ENCODE measurements at regions not wholly inside any gene's neighbourhood (a gene's known extent, or its start where the extent isn't known, plus 50 kb on each side); places are given as distances from the start of the nearest gene placed in this dataset.
"Not testable (repeated sequence)": the region's sequence is repeated elsewhere in the genome, so short reads cannot be mapped to it uniquely, and the experiment has no call there.

- H3K4me1 ChIP-seq, result no peaks in the 10 kb centered on the region
- TF ChIP-seq EP300 (IDR thresholded peaks at IDR 0.05), result no peak
- no peak for TF ChIP-seq POLR2AphosphoS5 (IDR thresholded peaks at IDR 0.05)
- no peaks in the 10 kb centered on the region for H3K36me3 ChIP-seq
- whole genome bisulfite sequencing, 2 donors, result 68 to 84% methylated on average over 1 of the region's 1 CpG
- no peak for ATAC-seq (ENCODE audit: low FRiP score in 2 of 2)
- no peak overlapping the region for H3K4me3 ChIP-seq
- H3K27ac ChIP-seq, result no peak overlapping the region
- H3K9me3 ChIP-seq, result peaks cover 0 to 10% (median 7%) of the 10 kb centered on the region in 4 donors
- no peaks in the 10 kb centered on the region for H3K27me3 ChIP-seq
- no peak for DNase-seq
Observed at GRCh38 chr6:82488403-82488802, 124.8 kb downstream of the TPBG start.

- no peak for ATAC-seq (ENCODE audit: low FRiP score in 2 of 2)
- peaks cover 0 to 5% (median 2%) of the 10 kb centered on the region in 4 donors for H3K9me3 ChIP-seq
- no peak for TF ChIP-seq POLR2A (IDR thresholded peaks at IDR 0.05)
- no peak for TF ChIP-seq EP300 (IDR thresholded peaks at IDR 0.05)
- no peak for DNase-seq
- H3K4me3 ChIP-seq, result no peak overlapping the region
- no peak overlapping the region for H3K27ac ChIP-seq
- 40 to 60% methylated on average over 2 of the region's 2 CpGs for WGBS, 2 donors
- H3K36me3 ChIP-seq, result no peaks in the 10 kb centered on the region
- no peaks in the 10 kb centered on the region for H3K27me3 ChIP-seq
- no peaks in the 10 kb centered on the region for H3K4me1 ChIP-seq
Observed at GRCh38 chr6:82492134-82492533, 128.5 kb downstream of the TPBG start.

- Histone ChIP-seq H3K9me3 (peaks cover 0 to 5% (median 0%) of the 10 kb centered on the region in 4 donors), H3K27me3 (no peaks in the 10 kb centered on the region), H3K36me3 (no peaks in the 10 kb centered on the region), H3K4me3 (no peak overlapping the region), H3K27ac (no peak overlapping the region), H3K4me1 (no peaks in the 10 kb centered on the region)
- no peak for DNase-seq
- ATAC-seq (ENCODE audit: low FRiP score in 2 of 2), result no peak
- TF ChIP-seq POLR2AphosphoS5 (IDR thresholded peaks at IDR 0.05) (no peak), CTCF (IDR thresholded peaks at IDR 0.05) (no peak), EP300 (IDR thresholded peaks at IDR 0.05) (no peak), POLR2A (IDR thresholded peaks at IDR 0.05) (no peak)
- 28 to 35% methylated on average over 1 of the region's 1 CpG for WGBS, 2 donors
Observed at GRCh38 chr6:82493467-82493866, 129.8 kb downstream of the TPBG start.

- no peaks in the 10 kb centered on the region for H3K36me3 ChIP-seq
- ATAC-seq (ENCODE audit: low FRiP score in 2 of 2) (no peak), DNase-seq (no peak)
- no peaks in the 10 kb centered on the region for H3K4me1 ChIP-seq
- H3K9me3 ChIP-seq, result no peaks in the 10 kb centered on the region
- no peak overlapping the region for H3K27ac ChIP-seq
- H3K4me3 ChIP-seq, result no peak overlapping the region
- no peaks in the 10 kb centered on the region for H3K27me3 ChIP-seq
- TF ChIP-seq POLR2A (IDR thresholded peaks at IDR 0.05), result no peak
- no peak for TF ChIP-seq POLR2AphosphoS5 (IDR thresholded peaks at IDR 0.05)
- TF ChIP-seq EP300 (IDR thresholded peaks at IDR 0.05), result no peak
- no peak for TF ChIP-seq CTCF (IDR thresholded peaks at IDR 0.05)
Observed at GRCh38 chr6:82494367-82494766, 130.8 kb downstream of the TPBG start.

- not testable (repeated sequence) for H3K36me3 ChIP-seq; H3K9me3 ChIP-seq; H3K27me3 ChIP-seq; H3K4me3 ChIP-seq; DNase-seq; ATAC-seq (ENCODE audit: low FRiP score in 2 of 2); H3K4me1 ChIP-seq; H3K27ac ChIP-seq
- WGBS, 2 donors, result 60 to 89% methylated on average over 1 to 5 of the region's 5 CpGs
Observed at GRCh38 chr6:82501901-82502300, 138.3 kb downstream of the TPBG start.

GRCh38 chr6:82506526-82506925 is 142.9 kb downstream of the TPBG start:
- WGBS, 2 donors, result 56 to 79% methylated on average over 1 of the region's 1 CpG
- DNase-seq, result no peak

More at GRCh38 chr6:82506526-82506925, 142.9 kb downstream of the TPBG start:
- Histone ChIP-seq H3K9me3 (no peaks in the 10 kb centered on the region), H3K4me1 (no peaks in the 10 kb centered on the region), H3K36me3 (no peaks in the 10 kb centered on the region), H3K4me3 (no peak overlapping the region), H3K27me3 (no peaks in the 10 kb centered on the region), H3K27ac (no peak overlapping the region)
- TF ChIP-seq CTCF (IDR thresholded peaks at IDR 0.05), result no peak
- TF ChIP-seq EP300 (IDR thresholded peaks at IDR 0.05), result no peak
- TF ChIP-seq POLR2A (IDR thresholded peaks at IDR 0.05), result no peak
- TF ChIP-seq POLR2AphosphoS5 (IDR thresholded peaks at IDR 0.05), result no peak
- no peak for ATAC-seq (ENCODE audit: low FRiP score in 2 of 2)
